Stomach (tissue), 8 donors: ENCODE measurements at regions not wholly inside any gene's neighbourhood (a gene's known extent, or its start where the extent isn't known, plus 50 kb on each side); places are given as distances from the start of the nearest gene placed in this dataset.

Experiments used
- DNase-seq, 2 donors: peaks; one replicate each; pipeline versions ENCODE4 v3.0.0 to v3.0.0-alpha.2; 2013 to 2019
- H3K27ac ChIP-seq, 5 donors: fragments of 200-600 bp in 4 of 5; sonication (generic) in 4 of 5; one replicate each; pipeline ENCODE4 v1.5.1; 2013 to 2019; ENCODE audit warnings: mild to moderate bottlenecking in 1 of 5, moderate library complexity in 1 of 5
- H3K27me3 ChIP-seq, 3 donors: fragments of 200-600 bp; sonication (generic); one replicate each; pipeline ENCODE4 v1.5.1; 2017 to 2019; ENCODE audit warnings: mixed run types in 1 of 3
- H3K36me3 ChIP-seq, 4 donors: fragments of 200-600 bp; sonication (generic); 1 replicate in 3 of 4; 2 replicates in 1 of 4; pipeline ENCODE4 v1.5.1; 2016 to 2019
- H3K4me1 ChIP-seq, 4 donors: fragments of 200-600 bp; sonication (generic); one replicate each; pipeline ENCODE4 v1.5.1; 2016 to 2019
- H3K4me3 ChIP-seq, 4 donors: fragments of 200-600 bp; sonication (generic) in 3 of 4; one replicate each; pipeline ENCODE4 v1.5.1; 2016 to 2019; ENCODE audit warnings: mild to moderate bottlenecking in 1 of 4
- H3K9me3 ChIP-seq, 4 donors: fragments of 200-600 bp; sonication (generic); one replicate each; pipeline ENCODE4 v1.5.1; 2016 to 2019
- EP300 ChIP-seq: sonication (generic); formaldehyde crosslinking; IDR thresholded peaks from one replicate; pipeline ENCODE4 v1.6.1; 2017; ENCODE audit warnings: antibody characterized with exemption
- POLR2A ChIP-seq, 4 donors: fragments of 450-650 bp; IDR thresholded peaks; one replicate each; pipeline ENCODE4 v1.6.1; 2016; ENCODE audit warnings: antibody characterized with exemption in 4 of 4, control low read depth in 2 of 4, mild to moderate bottlenecking in 1 of 4, moderate library complexity in 1 of 4
- POLR2AphosphoS5 ChIP-seq, 3 donors: sonication (generic); formaldehyde crosslinking; IDR thresholded peaks; one replicate each; pipeline ENCODE4 v1.6.1; 2016; ENCODE audit warnings: antibody characterized with exemption in 3 of 3
- WGBS, 5 donors: extraction: QIAGEN DNeasy Blood & Tissue Kit in 3 of 5; methylation state at CpG; one replicate each; pipeline versions ENCODE4 v1.1.5 to v1.1.7; 2013 to 2018; 5-methylcytosine and 5-hydroxymethylcytosine counted together
- intact Hi-C: fragments of 100-400 bp; cut with DNase I; formaldehyde crosslinking; loops from one replicate; pipeline ENCODE4 v1.15.1; 2023; ENCODE audit warnings: low total_unique reads
- TF ChIP-seq, protein P1 (sequence below), 7 experiments: fragments of 450-650 bp in 4 of 7; fragments of 200-600 bp in 3 of 7; sonication (generic) in 3 of 7; IDR thresholded peaks; one replicate each; pipeline ENCODE4 v1.5.1; 2016 to 2019; ENCODE audit warnings: antibody characterized with exemption in 7 of 7, control low read depth in 2 of 7, mild to moderate bottlenecking in 1 of 7
- donor health status: healthy with polysubstance abuse.
- donor health status: Bipolar disorder and iron deficiency.
- donor health status: healthy.

- Histone ChIP-seq H3K36me3 (no peaks in the 10 kb centered on the region), H3K4me3 (no peak overlapping the region), H3K27ac (no peak overlapping the region), H3K9me3 (no peaks in the 10 kb centered on the region), H3K27me3 (no peaks in the 10 kb centered on the region), H3K4me1 (peaks cover 0 to 6% (median 2%) of the 10 kb centered on the region in 4 donors)
- DNase-seq: no peak
- intact Hi-C loops: no loop called here
- TF ChIP-seq POLR2A (IDR thresholded peaks at IDR 0.05) (no peak), POLR2AphosphoS5 (IDR thresholded peaks at IDR 0.05) (no peak), EP300 (no peak)
- TF ChIP-seq, protein P1, sequence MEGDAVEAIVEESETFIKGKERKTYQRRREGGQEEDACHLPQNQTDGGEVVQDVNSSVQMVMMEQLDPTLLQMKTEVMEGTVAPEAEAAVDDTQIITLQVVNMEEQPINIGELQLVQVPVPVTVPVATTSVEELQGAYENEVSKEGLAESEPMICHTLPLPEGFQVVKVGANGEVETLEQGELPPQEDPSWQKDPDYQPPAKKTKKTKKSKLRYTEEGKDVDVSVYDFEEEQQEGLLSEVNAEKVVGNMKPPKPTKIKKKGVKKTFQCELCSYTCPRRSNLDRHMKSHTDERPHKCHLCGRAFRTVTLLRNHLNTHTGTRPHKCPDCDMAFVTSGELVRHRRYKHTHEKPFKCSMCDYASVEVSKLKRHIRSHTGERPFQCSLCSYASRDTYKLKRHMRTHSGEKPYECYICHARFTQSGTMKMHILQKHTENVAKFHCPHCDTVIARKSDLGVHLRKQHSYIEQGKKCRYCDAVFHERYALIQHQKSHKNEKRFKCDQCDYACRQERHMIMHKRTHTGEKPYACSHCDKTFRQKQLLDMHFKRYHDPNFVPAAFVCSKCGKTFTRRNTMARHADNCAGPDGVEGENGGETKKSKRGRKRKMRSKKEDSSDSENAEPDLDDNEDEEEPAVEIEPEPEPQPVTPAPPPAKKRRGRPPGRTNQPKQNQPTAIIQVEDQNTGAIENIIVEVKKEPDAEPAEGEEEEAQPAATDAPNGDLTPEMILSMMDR (IDR thresholded peaks at IDR 0.05): no peak
- 62 to 76% (median 73%) methylated on average over 2 of the region's 2 CpGs for WGBS, 5 donors
These were observed 382.1 kb upstream of the CDH18 start for GRCh38 chr5:20370061-20370460.

- WGBS, 5 donors: 63 to 69% (median 67%) methylated on average over 3 of the region's 3 CpGs
- peak in 1 of 2 donors; percentile 7 for DNase-seq
- Histone ChIP-seq H3K4me1 (peaks cover 0 to 6% (median 2%) of the 10 kb centered on the region in 4 donors), H3K36me3 (no peaks in the 10 kb centered on the region), H3K27ac (no peak overlapping the region), H3K9me3 (no peaks in the 10 kb centered on the region), H3K27me3 (no peaks in the 10 kb centered on the region), H3K4me3 (no peak overlapping the region)
- intact Hi-C loops: no loop called here
- TF ChIP-seq POLR2AphosphoS5 (IDR thresholded peaks at IDR 0.05) (no peak), POLR2A (IDR thresholded peaks at IDR 0.05) (no peak)
These were observed 381.5 kb upstream of the CDH18 start for GRCh38 chr5:20369518-20369885.

DNA sequence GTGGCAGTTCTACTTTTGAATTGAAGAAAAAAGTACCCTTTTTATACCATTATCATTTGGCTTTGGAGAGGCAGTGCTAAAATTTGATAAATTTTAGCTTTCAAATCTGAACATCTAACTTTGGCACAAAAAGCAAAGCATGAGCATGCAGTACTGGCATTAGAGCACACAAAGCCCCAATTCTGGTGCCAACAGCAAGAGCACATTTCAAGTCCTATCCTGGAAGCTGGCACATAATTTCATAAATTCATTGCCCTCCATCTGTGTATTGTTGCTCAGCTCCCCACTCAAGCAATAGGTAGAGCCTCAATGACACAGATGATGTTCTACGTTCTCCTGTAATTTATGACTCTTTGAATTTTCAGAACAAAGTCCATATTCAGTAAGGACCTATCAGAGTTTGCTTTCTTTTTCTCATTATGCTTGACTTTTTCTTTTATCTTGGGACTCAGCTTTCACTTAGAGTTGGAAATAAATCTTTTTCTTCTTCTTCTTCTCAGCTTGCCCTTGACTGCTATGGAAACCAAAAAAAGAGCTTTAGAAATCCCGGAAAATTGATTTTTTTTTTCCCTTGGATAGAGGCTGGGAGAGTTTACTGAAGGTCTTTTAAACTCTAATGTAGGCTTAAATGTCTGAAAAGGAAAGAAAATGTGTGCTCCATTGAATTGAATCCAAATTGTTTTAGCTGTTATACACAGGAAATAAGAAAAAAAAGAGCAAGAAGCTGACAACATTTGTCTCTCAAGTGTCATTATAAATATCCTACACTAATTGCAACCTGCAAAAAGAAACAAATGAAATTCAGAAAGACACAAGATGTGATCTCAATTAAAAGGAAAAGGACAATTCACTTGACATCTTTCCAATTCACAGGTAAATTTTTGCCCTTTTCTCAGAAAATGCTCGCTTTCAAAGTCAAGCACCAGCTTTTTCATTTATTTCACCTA is 380.8 kb upstream of the CDH18 start:
- intact Hi-C loops: no loop called here
- Histone ChIP-seq H3K27me3 (no peaks in the 10 kb centered on the region), H3K4me1 (peaks cover 0 to 6% (median 2%) of the 10 kb centered on the region in 4 donors), H3K36me3 (no peaks in the 10 kb centered on the region), H3K27ac (no peak overlapping the region), H3K4me3 (no peak overlapping the region), H3K9me3 (no peaks in the 10 kb centered on the region)
- DNase-seq: no peak
- WGBS, 5 donors: 63 to 76% (median 66%) methylated on average over 3 of the region's 3 CpGs
- TF ChIP-seq POLR2A (IDR thresholded peaks at IDR 0.05): no peak
- no peak for TF ChIP-seq POLR2AphosphoS5 (IDR thresholded peaks at IDR 0.05)
- TF ChIP-seq, protein P1 (IDR thresholded peaks at IDR 0.05): no peak
- TF ChIP-seq EP300: no peak

GRCh38 chr5:20367178-20367577 is 379.2 kb upstream of the CDH18 start:
- no peak overlapping the region for H3K27ac ChIP-seq
- no peaks in the 10 kb centered on the region for H3K9me3 ChIP-seq
- WGBS, 5 donors: 27 to 59% (median 35%) methylated on average over 5 of the region's 5 CpGs

More at GRCh38 chr5:20367178-20367577, 379.2 kb upstream of the CDH18 start:
- H3K4me1 ChIP-seq: peaks cover 0 to 6% (median 2%) of the 10 kb centered on the region in 4 donors
- no peaks in the 10 kb centered on the region for H3K27me3 ChIP-seq
- intact Hi-C loops: no loop called here
- no peak for TF ChIP-seq EP300
- peak in 2 of 3 donors; percentile 50 to 67 for TF ChIP-seq POLR2AphosphoS5 (IDR thresholded peaks at IDR 0.05)
- TF ChIP-seq, protein P1 (IDR thresholded peaks at IDR 0.05): no peak
- no peak overlapping the region for H3K4me3 ChIP-seq
- no peaks in the 10 kb centered on the region for H3K36me3 ChIP-seq
- peak in 1 of 2 donors; percentile 83 for DNase-seq
